HCT116 (cell line): ENCODE measurements at regions not wholly inside any gene's neighbourhood (a gene's known extent, or its start where the extent isn't known, plus 50 kb on each side); places are given as distances from the start of the nearest gene placed in this dataset.

Source experiments
- ATAC-seq: fragments of 200-7000 bp; cut with Tn5 transposase; 2 replicates; pipeline ENCODE4 v1.9.1; 2020; ENCODE audit warnings: mild to moderate bottlenecking, moderate library complexity
- BruUV-seq: library from RNA; stranded (reverse); fragments of 400-500 nt; replicated peaks from 2 replicates; lab custom pipeline; 2021; lab: Mats Ljungman, UMichigan
- CTCF ChIA-PET: fragments of 300-600 bp; sonication (Branson Sonifier 250); formaldehyde crosslinking; loops from one replicate; lab custom pipeline; 2021; ENCODE audit warnings: antibody characterized with exemption; lab: Charles Lee
- POLR2A ChIA-PET: fragments of 300-600, 350-600 bp; sonication (Branson Sonifier 250); formaldehyde crosslinking; loops from one replicate; lab custom pipeline; 2021; ENCODE audit warnings: antibody characterized with exemption; lab: Charles Lee
- RAD21 ChIA-PET, 2 experiments: fragments of 300-600 bp; sonication (Branson Sonifier 250); formaldehyde crosslinking; loops; one replicate each; lab custom pipeline; 2023; ENCODE audit warnings: low total read pairs in 2 of 2; ENCODE audit not compliant: uncharacterized antibody in 2 of 2, unreplicated experiment in 2 of 2, low non-redundant PET in 1 of 2; lab: Charles Lee
- DNase-seq: peaks from one replicate; pipeline ENCODE4 v3.0.0-alpha.2; 2010; ENCODE audit warnings: low read depth, low spot score
- H2AFZ ChIP-seq: fragments of 200-600 bp; shearing (Covaris generic), sonication (generic); 2 replicates; pipeline ENCODE4 v1.6.1; 2017; ENCODE audit warnings: low read depth, mixed run types, mixed read lengths, antibody characterized with exemption, low read length; ENCODE audit not compliant: poor library complexity, severe bottlenecking
- H3K27ac ChIP-seq: 2 replicates; pipeline ENCODE4 v1.5.1; 2012; ENCODE audit warnings: low read depth, low read length
- H3K27me3 ChIP-seq: fragments of 200-600 bp; sonication (generic); 2 replicates; pipeline ENCODE4 v1.6.1; 2016; ENCODE audit warnings: mixed run types, low read length, mixed read lengths; ENCODE audit not compliant: insufficient read depth
- H3K36me3 ChIP-seq, 2 experiments: fragments of 200-500 bp in 1 of 2; fragments of 200-600 bp in 1 of 2; sonication (Bioruptor generic) in 1 of 2; sonication (generic) in 1 of 2; 2 replicates each; pipeline versions ENCODE4 v1.5.1 to v1.6.1; 2014 to 2016; ENCODE audit warnings: low read length in 2 of 2, inconsistent platforms in 1 of 2, mixed read lengths in 1 of 2, mixed run types in 1 of 2; ENCODE audit not compliant: insufficient read depth in 2 of 2, control insufficient read depth in 1 of 2
- H3K4me1 ChIP-seq, 2 experiments: fragments of 200-600 bp in 1 of 2; sonication (generic) in 1 of 2; 2 replicates each; pipeline versions ENCODE4 v1.5.1 to v1.6.1; 2012 to 2017; ENCODE audit warnings: low read length in 2 of 2, inconsistent platforms in 1 of 2, mild to moderate bottlenecking in 1 of 2, mixed read lengths in 1 of 2, mixed run types in 1 of 2, moderate library complexity in 1 of 2; ENCODE audit not compliant: insufficient read depth in 2 of 2, control insufficient read depth in 1 of 2
- H3K4me2 ChIP-seq: fragments of 200-600 bp; sonication (generic); 2 replicates; pipeline ENCODE4 v1.6.1; 2017; ENCODE audit warnings: mixed run types, low read length, mixed read lengths
- H3K4me3 ChIP-seq, 2 experiments: fragments of 200-600 bp in 1 of 2; sonication (generic) in 1 of 2; replicated peaks in 1 of 2; 2 replicates each; pipeline ENCODE4 v1.5.1; 2011 to 2016; ENCODE audit warnings: low read length in 2 of 2, control low read depth in 1 of 2, low read depth in 1 of 2, mild to moderate bottlenecking in 1 of 2, mixed read lengths in 1 of 2, mixed run types in 1 of 2
- H3K79me2 ChIP-seq: fragments of 200-600 bp; sonication (generic); 2 replicates; pipeline ENCODE4 v1.6.1; 2017; ENCODE audit warnings: mild to moderate bottlenecking, mixed run types, low read length, moderate library complexity, mixed read lengths; ENCODE audit not compliant: insufficient read depth
- H3K9ac ChIP-seq: fragments of 200-600 bp; sonication (generic); 2 replicates; pipeline ENCODE4 v1.6.1; 2016; ENCODE audit warnings: low read length, mixed read lengths
- H3K9me2 ChIP-seq: fragments of 200-600 bp; sonication (generic), shearing (Covaris generic); 2 replicates; pipeline ENCODE4 v1.6.1; 2017; ENCODE audit warnings: mixed run types, mild to moderate bottlenecking, moderate library complexity; ENCODE audit not compliant: insufficient read depth
- H3K9me3 ChIP-seq, 2 experiments: fragments of 200-500 bp in 1 of 2; fragments of 200-600 bp in 1 of 2; sonication (Bioruptor generic) in 1 of 2; sonication (generic) in 1 of 2; 2 replicates each; pipeline ENCODE4 v1.6.1; 2014 to 2017; ENCODE audit warnings: low read length in 2 of 2, mixed read lengths in 2 of 2, inconsistent platforms in 1 of 2, low read depth in 1 of 2, mild to moderate bottlenecking in 1 of 2, mixed run types in 1 of 2, moderate library complexity in 1 of 2; ENCODE audit not compliant: control insufficient read depth in 1 of 2, insufficient read depth in 1 of 2
- H4K20me1 ChIP-seq: fragments of 200-600 bp; sonication (generic), shearing (Covaris generic); 2 replicates; pipeline ENCODE4 v1.6.1; 2017; ENCODE audit warnings: mixed run types, mild to moderate bottlenecking, moderate library complexity; ENCODE audit not compliant: insufficient read depth
- CBX3 ChIP-seq: IDR thresholded peaks from 2 replicates; pipeline ENCODE4 v1.6.1; 2012; ENCODE audit warnings: low read depth
- ELF1 ChIP-seq: IDR thresholded peaks from 2 replicates; pipeline ENCODE4 v1.6.1; 2012; ENCODE audit warnings: low read depth, borderline replicate concordance
- EZH2phosphoT487 ChIP-seq: fragments of 200-600 bp; IDR thresholded peaks from 2 replicates; pipeline ENCODE4 v1.6.1; 2018; ENCODE audit warnings: antibody characterized with exemption, borderline replicate concordance
- FOSL1 ChIP-seq: IDR thresholded peaks from 2 replicates; pipeline ENCODE4 v1.6.1; 2012; ENCODE audit warnings: low read depth
- POLR2AphosphoS5 ChIP-seq: IDR thresholded peaks from 2 replicates; pipeline ENCODE4 v1.6.1; 2011; ENCODE audit warnings: mild to moderate bottlenecking, low read depth, low read length, moderate library complexity
- SRF ChIP-seq: IDR thresholded peaks from 2 replicates; pipeline ENCODE4 v1.6.1; 2012; ENCODE audit warnings: low read depth
- TCF7L2 ChIP-seq: IDR thresholded peaks from 2 replicates; pipeline ENCODE4 v1.7.0; 2011; ENCODE audit warnings: borderline replicate concordance, inconsistent platforms; ENCODE audit not compliant: insufficient read depth, insufficient read length; ENCODE audit errors: extremely low read depth
- ZNF274 ChIP-seq: fragments of 200-500 bp; sonication (Bioruptor generic); IDR thresholded peaks from 2 replicates; pipeline ENCODE4 v1.6.1; 2014; ENCODE audit warnings: mild to moderate bottlenecking, low read depth, low read length, inconsistent platforms
- intact Hi-C: fragments of 100-400 bp; cut with micrococcal nuclease; formaldehyde crosslinking; loops from 2 replicates; pipeline ENCODE4 v1.10.0; 2022
- TF ChIP-seq, protein P1 (sequence below): IDR thresholded peaks from 2 replicates; pipeline ENCODE4 v1.6.1; 2011; ENCODE audit warnings: mild to moderate bottlenecking, low read length, moderate library complexity; ENCODE audit not compliant: insufficient replicate concordance; ENCODE audit errors: extremely low read depth
- TF ChIP-seq, protein P2 (sequence below), 3 experiments: fragments of 200-600 bp in 1 of 3; sonication (generic) in 1 of 3; IDR thresholded peaks in 2 of 3; conservative IDR thresholded peaks in 1 of 3; 2 replicates each; pipeline ENCODE4 v1.5.1; 2012 to 2017; ENCODE audit warnings: low read depth in 2 of 3, low read length in 2 of 3, antibody characterized with exemption in 1 of 3, borderline replicate concordance in 1 of 3, control low read depth in 1 of 3, mild to moderate bottlenecking in 1 of 3, mixed read lengths in 1 of 3, mixed run types in 1 of 3, moderate library complexity in 1 of 3; ENCODE audit not compliant: insufficient read depth in 1 of 3
- TF ChIP-seq, protein P3 (sequence below): IDR thresholded peaks from 2 replicates; pipeline ENCODE4 v1.6.1; 2012; ENCODE audit warnings: low read depth

DNA sequence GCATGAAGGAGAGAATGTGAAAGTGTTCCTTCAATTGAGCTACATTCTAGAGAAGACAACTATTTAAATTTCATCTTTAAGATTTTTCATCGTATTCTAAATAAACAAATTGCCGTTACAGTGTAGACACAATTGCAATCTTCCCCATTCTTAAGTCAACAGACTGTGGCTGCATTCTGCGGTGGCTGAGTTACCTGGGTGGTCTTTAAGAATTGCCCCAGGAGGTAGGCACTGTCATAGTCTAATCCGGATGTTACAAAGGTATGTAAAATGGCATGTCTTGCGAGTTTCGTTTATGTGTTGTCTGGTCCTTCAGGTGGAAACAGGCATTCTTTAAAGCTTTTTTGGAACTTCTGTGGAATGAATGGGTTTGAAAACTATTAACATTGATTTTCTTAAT is 586.1 kb upstream of the PITX2 start:
- ChIA-PET POLR2A (no interaction called here), CTCF (no interaction called here), RAD21 (no interaction called here)
- ATAC-seq, result no peak
- Histone ChIP-seq H3K9me2 (no peaks in the 10 kb centered on the region), H3K9ac (no peak overlapping the region), H3K9me3 (no peaks in the 10 kb centered on the region), H3K27me3 (no peaks in the 10 kb centered on the region), H2AFZ (no peak overlapping the region), H3K36me3 (no peaks in the 10 kb centered on the region), H3K27ac (no peak overlapping the region), H3K4me2 (no peak overlapping the region), H3K79me2 (no peaks in the 10 kb centered on the region), H3K4me3 (no peak overlapping the region), H4K20me1 (no peaks in the 10 kb centered on the region), H3K4me1 (no peaks in the 10 kb centered on the region)
- BruUV-seq, result no TSS peak
- intact Hi-C loops, result no loop called here
- no peak for DNase-seq
- TF ChIP-seq, protein P1, sequence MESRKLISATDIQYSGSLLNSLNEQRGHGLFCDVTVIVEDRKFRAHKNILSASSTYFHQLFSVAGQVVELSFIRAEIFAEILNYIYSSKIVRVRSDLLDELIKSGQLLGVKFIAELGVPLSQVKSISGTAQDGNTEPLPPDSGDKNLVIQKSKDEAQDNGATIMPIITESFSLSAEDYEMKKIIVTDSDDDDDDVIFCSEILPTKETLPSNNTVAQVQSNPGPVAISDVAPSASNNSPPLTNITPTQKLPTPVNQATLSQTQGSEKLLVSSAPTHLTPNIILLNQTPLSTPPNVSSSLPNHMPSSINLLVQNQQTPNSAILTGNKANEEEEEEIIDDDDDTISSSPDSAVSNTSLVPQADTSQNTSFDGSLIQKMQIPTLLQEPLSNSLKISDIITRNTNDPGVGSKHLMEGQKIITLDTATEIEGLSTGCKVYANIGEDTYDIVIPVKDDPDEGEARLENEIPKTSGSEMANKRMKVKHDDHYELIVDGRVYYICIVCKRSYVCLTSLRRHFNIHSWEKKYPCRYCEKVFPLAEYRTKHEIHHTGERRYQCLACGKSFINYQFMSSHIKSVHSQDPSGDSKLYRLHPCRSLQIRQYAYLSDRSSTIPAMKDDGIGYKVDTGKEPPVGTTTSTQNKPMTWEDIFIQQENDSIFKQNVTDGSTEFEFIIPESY, result no peak
- no peak for TF ChIP-seq ELF1
- no peak for TF ChIP-seq FOSL1
- no peak for TF ChIP-seq POLR2AphosphoS5
- TF ChIP-seq TCF7L2, result no peak
- TF ChIP-seq ZNF274, result no peak
- TF ChIP-seq SRF, result no peak
- TF ChIP-seq, protein P2, sequence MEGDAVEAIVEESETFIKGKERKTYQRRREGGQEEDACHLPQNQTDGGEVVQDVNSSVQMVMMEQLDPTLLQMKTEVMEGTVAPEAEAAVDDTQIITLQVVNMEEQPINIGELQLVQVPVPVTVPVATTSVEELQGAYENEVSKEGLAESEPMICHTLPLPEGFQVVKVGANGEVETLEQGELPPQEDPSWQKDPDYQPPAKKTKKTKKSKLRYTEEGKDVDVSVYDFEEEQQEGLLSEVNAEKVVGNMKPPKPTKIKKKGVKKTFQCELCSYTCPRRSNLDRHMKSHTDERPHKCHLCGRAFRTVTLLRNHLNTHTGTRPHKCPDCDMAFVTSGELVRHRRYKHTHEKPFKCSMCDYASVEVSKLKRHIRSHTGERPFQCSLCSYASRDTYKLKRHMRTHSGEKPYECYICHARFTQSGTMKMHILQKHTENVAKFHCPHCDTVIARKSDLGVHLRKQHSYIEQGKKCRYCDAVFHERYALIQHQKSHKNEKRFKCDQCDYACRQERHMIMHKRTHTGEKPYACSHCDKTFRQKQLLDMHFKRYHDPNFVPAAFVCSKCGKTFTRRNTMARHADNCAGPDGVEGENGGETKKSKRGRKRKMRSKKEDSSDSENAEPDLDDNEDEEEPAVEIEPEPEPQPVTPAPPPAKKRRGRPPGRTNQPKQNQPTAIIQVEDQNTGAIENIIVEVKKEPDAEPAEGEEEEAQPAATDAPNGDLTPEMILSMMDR (IDR thresholded peaks at IDR 0.05 in 2 of 3, conservative IDR thresholded peaks at IDR 0.05 in 1 of 3; ENCODE audit: borderline replicate concordance in 1 of 3, insufficient read depth in 1 of 3, low read depth in 2 of 3, low read length in 2 of 3), result no peak
- no peak for TF ChIP-seq CBX3
- TF ChIP-seq, protein P3, sequence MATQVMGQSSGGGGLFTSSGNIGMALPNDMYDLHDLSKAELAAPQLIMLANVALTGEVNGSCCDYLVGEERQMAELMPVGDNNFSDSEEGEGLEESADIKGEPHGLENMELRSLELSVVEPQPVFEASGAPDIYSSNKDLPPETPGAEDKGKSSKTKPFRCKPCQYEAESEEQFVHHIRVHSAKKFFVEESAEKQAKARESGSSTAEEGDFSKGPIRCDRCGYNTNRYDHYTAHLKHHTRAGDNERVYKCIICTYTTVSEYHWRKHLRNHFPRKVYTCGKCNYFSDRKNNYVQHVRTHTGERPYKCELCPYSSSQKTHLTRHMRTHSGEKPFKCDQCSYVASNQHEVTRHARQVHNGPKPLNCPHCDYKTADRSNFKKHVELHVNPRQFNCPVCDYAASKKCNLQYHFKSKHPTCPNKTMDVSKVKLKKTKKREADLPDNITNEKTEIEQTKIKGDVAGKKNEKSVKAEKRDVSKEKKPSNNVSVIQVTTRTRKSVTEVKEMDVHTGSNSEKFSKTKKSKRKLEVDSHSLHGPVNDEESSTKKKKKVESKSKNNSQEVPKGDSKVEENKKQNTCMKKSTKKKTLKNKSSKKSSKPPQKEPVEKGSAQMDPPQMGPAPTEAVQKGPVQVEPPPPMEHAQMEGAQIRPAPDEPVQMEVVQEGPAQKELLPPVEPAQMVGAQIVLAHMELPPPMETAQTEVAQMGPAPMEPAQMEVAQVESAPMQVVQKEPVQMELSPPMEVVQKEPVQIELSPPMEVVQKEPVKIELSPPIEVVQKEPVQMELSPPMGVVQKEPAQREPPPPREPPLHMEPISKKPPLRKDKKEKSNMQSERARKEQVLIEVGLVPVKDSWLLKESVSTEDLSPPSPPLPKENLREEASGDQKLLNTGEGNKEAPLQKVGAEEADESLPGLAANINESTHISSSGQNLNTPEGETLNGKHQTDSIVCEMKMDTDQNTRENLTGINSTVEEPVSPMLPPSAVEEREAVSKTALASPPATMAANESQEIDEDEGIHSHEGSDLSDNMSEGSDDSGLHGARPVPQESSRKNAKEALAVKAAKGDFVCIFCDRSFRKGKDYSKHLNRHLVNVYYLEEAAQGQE, result no peak
- TF ChIP-seq EZH2phosphoT487, result no peak
